ENCODE measurements at regions not wholly inside any gene's neighbourhood (a gene's known extent, or its start where the extent isn't known, plus 50 kb on each side); places are given as distances from the start of the nearest gene placed in this dataset.
"Not testable (repeated sequence)": the region's sequence is repeated elsewhere in the genome, so short reads cannot be mapped to it uniquely, and the experiment has no call there.

- Histone ChIP-seq H3K27me3 (ENCODE audit: low read depth) (no peaks in the 10 kb centered on the region), H3K4me1 (no peaks in the 10 kb centered on the region), H3K27ac (replicated peaks) (no peak overlapping the region), H3K4me3 (no peak overlapping the region), H3K9me3 (replicated peaks) (no peaks in the 10 kb centered on the region), H3K36me3 (no peaks in the 10 kb centered on the region)
- intact Hi-C loops (cut with micrococcal nuclease): no loop called here
- TF ChIP-seq CTCF (IDR thresholded peaks at IDR 0.05; ENCODE audit: borderline replicate concordance): no peak
- no peak for DNase-seq
Measured at GRCh38 chr6:50549475-50549874, 163.9 kb upstream of the TFAP2D start.

GRCh38 chr6:50555982-50556381 lies 157.3 kb upstream of the TFAP2D start:
- no peaks in the 10 kb centered on the region for H3K9me3 ChIP-seq (replicated peaks)
- H3K27me3 ChIP-seq (ENCODE audit: low read depth): no peaks in the 10 kb centered on the region
- intact Hi-C loops (cut with micrococcal nuclease): no loop called here
- no peak for DNase-seq
- TF ChIP-seq CTCF (IDR thresholded peaks at IDR 0.05; ENCODE audit: borderline replicate concordance): no peak
- H3K36me3 ChIP-seq: no peaks in the 10 kb centered on the region
- H3K4me1 ChIP-seq: no peaks in the 10 kb centered on the region
- H3K4me3 ChIP-seq: no peak overlapping the region
- H3K27ac ChIP-seq (replicated peaks): no peak overlapping the region

GRCh38 chr6:50565004-50565403 lies 148.3 kb upstream of the TFAP2D start:
- Histone ChIP-seq H3K27me3 (ENCODE audit: low read depth) (no peaks in the 10 kb centered on the region), H3K9me3 (replicated peaks) (no peaks in the 10 kb centered on the region), H3K4me3 (no peak overlapping the region), H3K4me1 (no peaks in the 10 kb centered on the region), H3K27ac (replicated peaks) (no peak overlapping the region), H3K36me3 (no peaks in the 10 kb centered on the region)
- intact Hi-C loops (cut with micrococcal nuclease): no loop called here
- no peak for DNase-seq
- TF ChIP-seq CTCF (IDR thresholded peaks at IDR 0.05; ENCODE audit: borderline replicate concordance): no peak

- H3K4me3 ChIP-seq; H3K27me3 ChIP-seq (ENCODE audit: low read depth); H3K36me3 ChIP-seq; DNase-seq; H3K4me1 ChIP-seq; H3K27ac ChIP-seq (replicated peaks); intact Hi-C loops (cut with micrococcal nuclease): not testable (repeated sequence)
- peaks cover 23% of the 10 kb centered on the region for H3K9me3 ChIP-seq (replicated peaks)
Measured at GRCh38 chr6:50571230-50571629, 142.1 kb upstream of the TFAP2D start.

GRCh38 chr6:50585441-50586330 lies 127.6 kb upstream of the TFAP2D start:
- Histone ChIP-seq H3K4me1 (no peaks in the 10 kb centered on the region), H3K4me3 (no peak overlapping the region), H3K27me3 (ENCODE audit: low read depth) (peaks cover 10% of the 10 kb centered on the region), H3K9me3 (replicated peaks) (no peaks in the 10 kb centered on the region), H3K27ac (replicated peaks) (no peak overlapping the region), H3K36me3 (no peaks in the 10 kb centered on the region)
- no peak for DNase-seq
- TF ChIP-seq CTCF (IDR thresholded peaks at IDR 0.05; ENCODE audit: borderline replicate concordance): no peak
- intact Hi-C loops (cut with micrococcal nuclease): no loop called here

GRCh38 chr6:50586331-50586675 lies 127.0 kb upstream of the TFAP2D start:
- H3K27ac ChIP-seq (replicated peaks): no peak overlapping the region
- H3K36me3 ChIP-seq: no peaks in the 10 kb centered on the region
- no peak overlapping the region for H3K4me3 ChIP-seq
- peaks cover 10% of the 10 kb centered on the region for H3K27me3 ChIP-seq (ENCODE audit: low read depth)
- TF ChIP-seq CTCF (IDR thresholded peaks at IDR 0.05; ENCODE audit: borderline replicate concordance): no peak
- no peaks in the 10 kb centered on the region for H3K9me3 ChIP-seq (replicated peaks)
- H3K4me1 ChIP-seq: no peaks in the 10 kb centered on the region
- no peak for DNase-seq
- intact Hi-C loops (cut with micrococcal nuclease): no loop called here
